ENCODE measurements at regions not wholly inside any gene's neighbourhood (a gene's known extent, or its start where the extent isn't known, plus 50 kb on each side); places are given as distances from the start of the nearest gene placed in this dataset.

GRCh38 chr10:108840944-108841343, 1082.4 kb downstream of the XPNPEP1 start:
- no peaks in the 10 kb centered on the region for H3K9me3 ChIP-seq (ENCODE audit: insufficient read depth, low read depth)
- intact Hi-C loops (cut with micrococcal nuclease; ENCODE audit: unreplicated experiment), result no loop called here
- no peak overlapping the region for H3K27ac ChIP-seq
- no peak overlapping the region for H2AFZ ChIP-seq
- CTCF ChIA-PET, result no interaction called here
- H4K20me1 ChIP-seq (ENCODE audit: insufficient read depth), result no peaks in the 10 kb centered on the region
- POLR2A ChIA-PET (ENCODE audit: unreplicated experiment), result no interaction called here
- H3K36me3 ChIP-seq (ENCODE audit: low read depth), result no peaks in the 10 kb centered on the region
- no peaks in the 10 kb centered on the region for H3K79me2 ChIP-seq (ENCODE audit: low read depth)
- TF ChIP-seq EZH2 (IDR thresholded peaks at IDR 0.05; ENCODE audit: low read depth) (no peak), CTCF (conservative IDR thresholded peaks at IDR 0.05) (no peak)
- H3K4me1 ChIP-seq (replicated peaks; ENCODE audit: insufficient read depth), result no peaks in the 10 kb centered on the region
- BruUV-seq (replicated peaks), result no TSS peak
- H3K4me2 ChIP-seq, result no peak overlapping the region
- H3K27me3 ChIP-seq (ENCODE audit: insufficient read depth, low read depth), result no peaks in the 10 kb centered on the region
- H3F3A ChIP-seq (ENCODE audit: insufficient read depth, low read depth), result no peaks in the 10 kb centered on the region
- no peak for DNase-seq
- no peaks in the 10 kb centered on the region for H3K9me2 ChIP-seq (ENCODE audit: insufficient read depth)
- no peak overlapping the region for H3K4me3 ChIP-seq

GRCh38 chr10:108836362-108836761, 1086.9 kb downstream of the XPNPEP1 start:
- Histone ChIP-seq H3K79me2 (ENCODE audit: low read depth) (no peaks in the 10 kb centered on the region), H3K9me3 (ENCODE audit: insufficient read depth, low read depth) (no peaks in the 10 kb centered on the region), H3K36me3 (ENCODE audit: low read depth) (no peaks in the 10 kb centered on the region), H4K20me1 (ENCODE audit: insufficient read depth) (no peaks in the 10 kb centered on the region), H3K9me2 (ENCODE audit: insufficient read depth) (no peaks in the 10 kb centered on the region), H3K4me3 (no peak overlapping the region), H3K27ac (no peak overlapping the region), H3K4me2 (no peak overlapping the region), H3K4me1 (replicated peaks; ENCODE audit: insufficient read depth) (no peaks in the 10 kb centered on the region), H3F3A (ENCODE audit: insufficient read depth, low read depth) (no peaks in the 10 kb centered on the region), H2AFZ (no peak overlapping the region), H3K27me3 (ENCODE audit: insufficient read depth, low read depth) (no peaks in the 10 kb centered on the region)
- TF ChIP-seq EZH2 (IDR thresholded peaks at IDR 0.05; ENCODE audit: low read depth) (no peak), CTCF (conservative IDR thresholded peaks at IDR 0.05) (no peak)
- ChIA-PET CTCF (no interaction called here), POLR2A (ENCODE audit: unreplicated experiment) (no interaction called here)
- no peak for DNase-seq
- no TSS peak for BruUV-seq (replicated peaks)
- intact Hi-C loops (cut with micrococcal nuclease; ENCODE audit: unreplicated experiment), result no loop called here

- POLR2A ChIA-PET (ENCODE audit: unreplicated experiment), result no interaction called here
- no peak overlapping the region for H2AFZ ChIP-seq
- H3K9me2 ChIP-seq (ENCODE audit: insufficient read depth), result no peaks in the 10 kb centered on the region
- H3K4me2 ChIP-seq, result no peak overlapping the region
- H3K27ac ChIP-seq, result no peak overlapping the region
- TF ChIP-seq CTCF (conservative IDR thresholded peaks at IDR 0.05), result no peak
- no peak for TF ChIP-seq EZH2 (IDR thresholded peaks at IDR 0.05; ENCODE audit: low read depth)
- no peaks in the 10 kb centered on the region for H3K36me3 ChIP-seq (ENCODE audit: low read depth)
- H3K4me1 ChIP-seq (replicated peaks; ENCODE audit: insufficient read depth), result no peaks in the 10 kb centered on the region
- no peaks in the 10 kb centered on the region for H3K27me3 ChIP-seq (ENCODE audit: insufficient read depth, low read depth)
- no TSS peak for BruUV-seq (replicated peaks)
- no peaks in the 10 kb centered on the region for H3K79me2 ChIP-seq (ENCODE audit: low read depth)
- no peaks in the 10 kb centered on the region for H3K9me3 ChIP-seq (ENCODE audit: insufficient read depth, low read depth)
- H3F3A ChIP-seq (ENCODE audit: insufficient read depth, low read depth), result no peaks in the 10 kb centered on the region
- intact Hi-C loops (cut with micrococcal nuclease; ENCODE audit: unreplicated experiment), result no loop called here
- no peaks in the 10 kb centered on the region for H4K20me1 ChIP-seq (ENCODE audit: insufficient read depth)
- CTCF ChIA-PET, result no interaction called here
- no peak for DNase-seq
- no peak overlapping the region for H3K4me3 ChIP-seq
Measured at GRCh38 chr10:108822026-108822425, 1101.3 kb downstream of the XPNPEP1 start.

All from PC-9 (cell line).